Skeletal muscle satellite cell (primary cell): ENCODE measurements at regions not wholly inside any gene's neighbourhood (a gene's known extent, or its start where the extent isn't known, plus 50 kb on each side); places are given as distances from the start of the nearest gene placed in this dataset.
"Not testable (repeated sequence)": the region's sequence is repeated elsewhere in the genome, so short reads cannot be mapped to it uniquely, and the experiment has no call there.

Experiments used
- H3K27me3 ChIP-seq: 2 replicates; pipeline ENCODE4 v1.7.0; 2013; ENCODE audit warnings: low read length; ENCODE audit not compliant: control insufficient read depth, insufficient read depth
- H3K36me3 ChIP-seq: 2 replicates; pipeline ENCODE4 v1.7.0; 2013; ENCODE audit warnings: mild to moderate bottlenecking, control low read depth, low read length; ENCODE audit not compliant: insufficient read depth
- H3K4me1 ChIP-seq: 2 replicates; pipeline ENCODE4 v1.7.0; 2013; ENCODE audit warnings: low read length; ENCODE audit not compliant: control insufficient read depth, insufficient read depth
- H3K4me2 ChIP-seq: 2 replicates; pipeline ENCODE4 v1.7.0; 2013; ENCODE audit warnings: mild to moderate bottlenecking, low read length
- H3K4me3 ChIP-seq: 2 replicates; pipeline ENCODE4 v1.7.0; 2013; ENCODE audit warnings: low read length
- H3K9ac ChIP-seq: 2 replicates; pipeline ENCODE4 v1.7.0; 2013; ENCODE audit warnings: mild to moderate bottlenecking, low read depth, low read length, moderate library complexity
- H3K9me3 ChIP-seq: replicated peaks from 2 replicates; pipeline ENCODE4 v1.7.0; 2013; ENCODE audit warnings: mild to moderate bottlenecking, control low read depth, low read length

DNA sequence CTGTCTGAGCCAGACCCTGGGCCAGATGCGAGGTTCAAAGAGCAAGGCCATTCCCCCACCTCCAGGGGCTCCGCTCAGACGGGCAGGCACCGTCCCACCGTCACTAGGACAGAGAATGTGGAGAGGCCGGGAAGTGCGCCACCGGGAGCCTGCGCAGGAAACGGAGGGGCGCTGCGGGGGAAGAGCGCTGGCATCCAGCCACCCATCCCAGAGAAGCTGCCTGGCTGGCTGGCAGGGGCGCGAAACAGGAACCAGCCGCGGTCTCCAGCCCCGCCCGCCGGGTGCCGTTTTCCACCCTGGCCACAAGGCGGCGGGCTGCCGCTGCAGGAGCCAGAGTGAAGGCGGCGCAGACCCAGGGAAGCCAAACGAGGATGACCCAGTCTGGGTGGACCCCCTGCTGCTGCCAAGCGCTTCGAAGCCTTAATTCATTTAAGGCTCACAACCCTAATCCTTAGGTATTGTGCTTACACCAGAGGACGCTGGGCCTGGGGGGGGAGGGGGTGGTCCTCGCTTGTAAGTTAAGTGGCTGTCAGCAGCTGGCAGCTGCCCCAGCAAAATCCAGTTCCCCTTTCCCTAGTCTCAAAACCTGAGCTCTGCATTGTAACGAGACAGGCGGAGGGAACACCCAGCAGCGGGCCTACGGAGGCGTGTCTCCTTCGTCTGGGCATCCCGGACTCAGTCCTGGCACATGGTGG is 114.8 kb upstream of the SMURF2 start:
- H3K27me3 ChIP-seq, H3K9me3 ChIP-seq, H3K36me3 ChIP-seq: not testable (repeated sequence)
- Histone ChIP-seq H3K9ac (peak overlapping the region; percentile 52), H3K4me2 (peak overlapping the region; percentile 83), H3K4me3 (peak overlapping the region; percentile 54), H3K4me1 (peaks cover 14% of the 10 kb centered on the region)

DNA sequence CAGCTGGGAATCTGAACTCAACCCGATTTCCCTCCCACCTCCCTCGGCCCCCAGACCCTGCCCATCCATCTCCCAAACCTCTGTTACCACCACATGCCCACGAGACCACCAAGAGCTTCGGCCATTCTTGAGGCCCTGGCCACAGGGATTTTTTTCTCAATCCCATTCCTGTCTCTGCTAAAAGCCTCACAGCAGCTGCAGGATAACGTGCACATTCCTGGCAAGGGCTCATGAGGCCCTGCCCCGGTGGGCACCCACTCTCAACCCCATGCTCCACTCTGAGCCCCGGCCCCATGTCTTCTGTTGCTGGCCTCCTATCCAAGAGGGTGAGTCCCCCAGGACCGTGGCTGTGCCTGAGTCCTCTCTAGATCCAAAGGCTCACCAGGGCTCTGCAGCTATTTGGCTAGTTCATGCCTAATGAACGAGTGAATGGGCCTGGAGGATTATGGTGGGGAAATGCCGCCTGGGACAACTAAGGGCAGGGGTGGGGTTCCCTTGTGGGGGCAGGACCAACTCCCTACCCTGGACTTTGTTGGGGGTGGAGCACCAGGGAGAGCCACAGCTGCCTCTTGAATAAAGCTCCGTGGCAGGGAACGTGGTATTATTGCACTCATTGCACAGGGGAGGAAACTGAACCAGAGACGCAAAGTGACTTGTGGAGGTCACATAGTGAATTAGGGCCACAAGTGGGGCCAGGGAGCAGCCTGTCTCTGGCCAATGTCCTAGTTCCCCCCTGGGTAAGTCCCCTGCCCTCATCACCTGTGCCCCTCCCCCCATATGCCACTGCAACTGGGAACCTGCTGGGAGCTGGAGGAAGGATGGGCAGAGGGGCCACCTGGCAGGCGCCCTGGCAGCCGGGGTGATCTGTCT is 113.8 kb upstream of the SMURF2 start:
- H3K36me3 ChIP-seq, result peaks cover 6% of the 10 kb centered on the region
- H3K4me1 ChIP-seq, result peaks cover 14% of the 10 kb centered on the region
- no peak overlapping the region for H3K4me2 ChIP-seq
- no peaks in the 10 kb centered on the region for H3K9me3 ChIP-seq
- no peaks in the 10 kb centered on the region for H3K27me3 ChIP-seq
- no peak overlapping the region for H3K9ac ChIP-seq
- no peak overlapping the region for H3K4me3 ChIP-seq

- H3K27me3 ChIP-seq, result no peaks in the 10 kb centered on the region
Measured at GRCh38 chr17:64774888-64775540, 112.9 kb upstream of the SMURF2 start.

GRCh38 chr17:64773836-64774761 is 112.0 kb upstream of the SMURF2 start:
- peaks cover 14% of the 10 kb centered on the region for H3K4me1 ChIP-seq
- no peaks in the 10 kb centered on the region for H3K9me3 ChIP-seq
- peaks cover 5% of the 10 kb centered on the region for H3K36me3 ChIP-seq
- no peak overlapping the region for H3K9ac ChIP-seq
- H3K4me2 ChIP-seq, result no peak overlapping the region
- no peak overlapping the region for H3K4me3 ChIP-seq
- H3K27me3 ChIP-seq, result no peaks in the 10 kb centered on the region

More at GRCh38 chr17:64774888-64775540, 112.9 kb upstream of the SMURF2 start:
- Histone ChIP-seq H3K4me3 (no peak overlapping the region), H3K4me2 (no peak overlapping the region), H3K36me3 (peaks cover 6% of the 10 kb centered on the region), H3K9ac (no peak overlapping the region), H3K9me3 (no peaks in the 10 kb centered on the region), H3K4me1 (peaks cover 14% of the 10 kb centered on the region)

- no peak overlapping the region for H3K9ac ChIP-seq
Measured at GRCh38 chr17:64773386-64773835, 111.3 kb upstream of the SMURF2 start.

DNA sequence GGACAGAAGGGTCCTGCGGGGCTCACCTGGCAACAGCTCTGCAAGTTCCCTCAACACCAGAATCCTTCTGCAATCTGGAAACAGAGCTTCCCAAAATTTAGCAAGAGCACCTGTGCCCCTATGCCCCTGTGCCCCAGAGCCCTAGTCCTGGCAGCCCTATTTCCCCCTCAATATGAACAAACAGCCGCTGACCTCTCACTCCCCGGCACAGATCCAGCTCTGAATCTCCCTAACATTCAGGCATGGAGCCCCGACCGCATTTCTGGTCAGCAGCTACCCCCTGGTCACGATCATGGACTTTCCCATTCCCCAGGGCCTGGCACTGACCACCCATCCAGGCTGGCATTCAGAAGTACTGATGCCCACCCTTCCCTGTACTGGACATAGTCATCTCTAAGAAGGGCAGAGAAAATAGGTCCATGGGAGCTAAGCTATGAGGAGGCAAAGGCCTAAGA is 110.8 kb upstream of the SMURF2 start:
- H3K9me3 ChIP-seq, result no peaks in the 10 kb centered on the region
- no peak overlapping the region for H3K4me2 ChIP-seq
- no peaks in the 10 kb centered on the region for H3K36me3 ChIP-seq
- H3K27me3 ChIP-seq, result no peaks in the 10 kb centered on the region
- H3K4me3 ChIP-seq, result no peak overlapping the region
- no peak overlapping the region for H3K9ac ChIP-seq
- H3K4me1 ChIP-seq, result peaks cover 14% of the 10 kb centered on the region

More at GRCh38 chr17:64773386-64773835, 111.3 kb upstream of the SMURF2 start:
- no peaks in the 10 kb centered on the region for H3K36me3 ChIP-seq
- H3K4me1 ChIP-seq, result peaks cover 14% of the 10 kb centered on the region
- H3K4me2 ChIP-seq, result no peak overlapping the region
- H3K4me3 ChIP-seq, result no peak overlapping the region
- no peaks in the 10 kb centered on the region for H3K9me3 ChIP-seq
- H3K27me3 ChIP-seq, result no peaks in the 10 kb centered on the region

DNA sequence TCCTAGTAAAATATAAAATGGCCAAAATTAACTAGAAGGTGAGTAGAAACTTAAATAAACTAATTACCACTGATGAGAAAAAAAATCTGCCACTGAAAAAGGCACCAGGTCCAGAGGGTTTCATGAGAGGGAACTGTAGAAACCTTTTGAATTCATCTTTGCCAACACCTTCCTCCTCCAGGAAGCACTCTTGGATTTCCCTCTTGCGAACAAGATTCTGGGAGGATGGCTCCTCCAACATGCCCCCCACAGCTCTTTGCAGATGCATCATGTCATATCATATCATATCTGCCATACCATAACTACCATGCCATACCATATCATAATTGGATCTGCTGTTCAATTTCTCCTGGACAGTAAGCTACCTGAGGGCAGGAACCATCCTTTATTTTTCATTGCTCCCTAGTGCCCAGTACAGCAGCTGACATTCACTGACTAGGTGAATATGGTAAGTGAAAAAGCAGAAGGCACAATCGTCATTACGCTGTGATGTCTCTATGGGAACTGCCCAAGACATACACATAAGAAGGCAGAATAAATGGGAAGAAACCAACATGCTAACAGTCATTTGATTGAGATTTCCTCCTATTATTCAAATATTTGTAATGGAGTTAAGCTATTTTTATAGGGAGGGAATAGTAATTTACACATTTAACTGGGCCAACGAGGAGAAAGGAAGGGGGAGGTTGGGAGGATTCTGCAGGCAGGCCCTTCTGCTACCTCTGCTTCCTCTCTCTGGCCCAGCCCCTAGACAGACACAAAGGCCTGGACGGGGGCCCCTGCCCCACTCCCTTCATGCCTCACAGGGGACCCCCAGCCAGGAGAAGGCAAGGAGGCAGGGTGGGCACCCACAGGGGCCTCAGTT is 110.1 kb upstream of the SMURF2 start:
- Histone ChIP-seq H3K4me2 (no peak overlapping the region), H3K9ac (no peak overlapping the region), H3K9me3 (no peaks in the 10 kb centered on the region), H3K4me3 (no peak overlapping the region), H3K27me3 (no peaks in the 10 kb centered on the region), H3K4me1 (peaks cover 12% of the 10 kb centered on the region), H3K36me3 (no peaks in the 10 kb centered on the region)

DNA sequence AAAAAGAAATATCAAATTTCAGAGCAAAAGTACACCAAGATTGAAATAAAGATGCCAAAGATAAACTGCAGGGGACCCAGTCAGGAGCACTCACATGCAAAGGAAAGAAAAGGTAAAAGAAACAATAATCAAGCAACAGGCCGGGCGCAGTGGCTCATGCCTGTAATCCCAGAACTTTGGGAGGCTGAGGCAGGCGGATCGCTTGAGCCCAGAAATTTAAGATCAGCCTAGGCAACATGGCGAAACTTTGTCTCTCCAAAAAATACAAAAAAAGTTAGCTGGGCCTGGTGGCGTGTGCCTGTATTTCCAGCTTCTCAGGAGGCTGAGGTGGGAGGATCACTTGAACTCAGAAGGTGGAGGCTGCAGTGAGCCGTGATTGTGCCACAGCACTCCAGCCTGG is 107.6 kb upstream of the SMURF2 start:
- no peak overlapping the region for H3K4me2 ChIP-seq
- H3K36me3 ChIP-seq, result peaks cover 1% of the 10 kb centered on the region
- H3K27me3 ChIP-seq, result no peaks in the 10 kb centered on the region
- no peak overlapping the region for H3K9ac ChIP-seq
- H3K9me3 ChIP-seq, result no peaks in the 10 kb centered on the region
- H3K4me1 ChIP-seq, result no peaks in the 10 kb centered on the region
- H3K4me3 ChIP-seq, result no peak overlapping the region

- Histone ChIP-seq H3K9ac (no peak overlapping the region), H3K27me3 (no peaks in the 10 kb centered on the region), H3K4me3 (no peak overlapping the region), H3K4me2 (no peak overlapping the region), H3K36me3 (peaks cover 11% of the 10 kb centered on the region), H3K4me1 (no peaks in the 10 kb centered on the region), H3K9me3 (no peaks in the 10 kb centered on the region)
Measured at GRCh38 chr17:64767269-64767997, 105.3 kb upstream of the SMURF2 start.
